ENCODE measurements at regions not wholly inside any gene's neighbourhood (a gene's known extent, or its start where the extent isn't known, plus 50 kb on each side); places are given as distances from the start of the nearest gene placed in this dataset.

DNA sequence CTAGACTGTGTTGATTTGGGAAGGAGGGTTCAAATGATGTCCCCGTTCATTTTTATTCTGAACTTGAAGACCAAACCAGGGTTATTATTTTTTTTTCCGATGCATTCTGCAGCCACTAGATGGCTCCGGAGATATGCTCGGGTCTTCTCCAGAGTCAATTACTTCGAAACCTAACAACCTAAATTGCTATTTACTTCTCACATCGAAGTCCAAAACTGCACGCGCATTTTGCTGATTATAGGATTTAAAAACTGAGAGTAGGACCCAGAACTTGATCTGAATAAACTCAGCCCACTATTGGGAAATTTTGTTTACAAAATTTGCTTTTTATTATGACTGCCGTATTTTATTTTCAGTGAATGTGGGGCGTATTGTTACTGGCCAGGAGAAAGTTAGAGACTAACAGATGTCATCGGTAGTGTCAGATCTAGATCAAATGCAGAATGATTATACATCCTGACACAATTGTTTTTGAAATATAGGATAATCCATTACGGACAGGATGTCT, 263.8 kb downstream of the HS3ST3A1 start:
- Histone ChIP-seq H3K9me3 (ENCODE audit: control insufficient read depth, insufficient read depth, low read length) (no peaks in the 10 kb centered on the region), H3K27ac (ENCODE audit: low read length) (no peak overlapping the region), H3K4me3 (ENCODE audit: low read length) (no peak overlapping the region), H3K4me1 (ENCODE audit: control insufficient read depth, insufficient read depth, low read length) (no peaks in the 10 kb centered on the region), H3K27me3 (ENCODE audit: control insufficient read depth, insufficient read depth, low read length) (no peaks in the 10 kb centered on the region), H3K36me3 (ENCODE audit: control insufficient read depth, insufficient read depth, low read length) (no peaks in the 10 kb centered on the region)
- 9% methylated on average over 10 of the region's 12 CpGs for WGBS (ENCODE audit: insufficient coverage)
- H3K36me3 Mint-ChIP-seq: peaks cover 1% of the 10 kb centered on the region
- H3K4me3 Mint-ChIP-seq: no peak overlapping the region
- H3K27ac Mint-ChIP-seq: no peak overlapping the region
- intact Hi-C loops (cut with micrococcal nuclease): loop anchor here (5.0 kb wide), 1 partner anchor 1589 kb away; no protein-coding TSS in a partner anchor
- peak in 1 of 2 donors; percentile 46 for DNase-seq
- peaks cover 3 to 20% of the 10 kb centered on the region in 2 donors for H3K27me3 Mint-ChIP-seq (ENCODE audit: low read depth in 2 of 2)
- peaks cover 0 to 5% of the 10 kb centered on the region in 2 donors for H3K4me1 Mint-ChIP-seq
- ATAC-seq: peak in 1 of 3 donors; percentile 38
- TF ChIP-seq, protein P1, sequence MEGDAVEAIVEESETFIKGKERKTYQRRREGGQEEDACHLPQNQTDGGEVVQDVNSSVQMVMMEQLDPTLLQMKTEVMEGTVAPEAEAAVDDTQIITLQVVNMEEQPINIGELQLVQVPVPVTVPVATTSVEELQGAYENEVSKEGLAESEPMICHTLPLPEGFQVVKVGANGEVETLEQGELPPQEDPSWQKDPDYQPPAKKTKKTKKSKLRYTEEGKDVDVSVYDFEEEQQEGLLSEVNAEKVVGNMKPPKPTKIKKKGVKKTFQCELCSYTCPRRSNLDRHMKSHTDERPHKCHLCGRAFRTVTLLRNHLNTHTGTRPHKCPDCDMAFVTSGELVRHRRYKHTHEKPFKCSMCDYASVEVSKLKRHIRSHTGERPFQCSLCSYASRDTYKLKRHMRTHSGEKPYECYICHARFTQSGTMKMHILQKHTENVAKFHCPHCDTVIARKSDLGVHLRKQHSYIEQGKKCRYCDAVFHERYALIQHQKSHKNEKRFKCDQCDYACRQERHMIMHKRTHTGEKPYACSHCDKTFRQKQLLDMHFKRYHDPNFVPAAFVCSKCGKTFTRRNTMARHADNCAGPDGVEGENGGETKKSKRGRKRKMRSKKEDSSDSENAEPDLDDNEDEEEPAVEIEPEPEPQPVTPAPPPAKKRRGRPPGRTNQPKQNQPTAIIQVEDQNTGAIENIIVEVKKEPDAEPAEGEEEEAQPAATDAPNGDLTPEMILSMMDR (IDR thresholded peaks at IDR 0.05): peak; percentile 48
- H3K9me3 Mint-ChIP-seq: peaks cover 0 to 2% of the 10 kb centered on the region in 2 donors

DNA sequence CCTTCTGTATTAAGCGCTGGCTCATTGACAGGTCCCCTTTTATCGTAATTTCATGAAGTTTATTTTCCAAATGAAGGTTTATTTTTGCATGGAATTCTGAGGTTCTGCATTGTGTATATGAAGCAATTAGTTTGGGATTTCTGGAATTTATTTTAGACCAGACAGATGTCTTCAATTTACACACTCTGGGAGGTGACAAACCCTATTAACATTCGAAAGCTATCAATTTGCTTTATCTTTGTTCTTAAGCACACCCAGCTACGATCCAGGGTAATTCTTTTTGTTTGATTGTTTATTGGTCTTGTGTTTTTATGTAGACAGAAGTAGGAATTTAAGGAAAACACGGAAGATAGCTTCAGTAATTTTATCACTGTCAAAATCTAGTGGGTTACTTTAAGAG, 264.6 kb downstream of the HS3ST3A1 start:
- ATAC-seq (no peak), DNase-seq (no peak)
- no peaks in the 10 kb centered on the region for H3K9me3 ChIP-seq (ENCODE audit: control insufficient read depth, insufficient read depth, low read length)
- H3K27ac ChIP-seq (ENCODE audit: low read length): no peak overlapping the region
- H3K36me3 Mint-ChIP-seq: peaks cover 8% of the 10 kb centered on the region
- peaks cover 3 to 27% of the 10 kb centered on the region in 2 donors for H3K27me3 Mint-ChIP-seq (ENCODE audit: low read depth in 2 of 2)
- no peak overlapping the region for H3K4me3 ChIP-seq (ENCODE audit: low read length)
- H3K4me3 Mint-ChIP-seq: no peak overlapping the region
- H3K4me1 Mint-ChIP-seq: peaks cover 0 to 5% of the 10 kb centered on the region in 2 donors
- TF ChIP-seq, protein P1 (IDR thresholded peaks at IDR 0.05): no peak
- H3K9me3 Mint-ChIP-seq: peaks cover under 1 to 2% of the 10 kb centered on the region in 2 donors
- no peaks in the 10 kb centered on the region for H3K27me3 ChIP-seq (ENCODE audit: control insufficient read depth, insufficient read depth, low read length)
- H3K36me3 ChIP-seq (ENCODE audit: control insufficient read depth, insufficient read depth, low read length): no peaks in the 10 kb centered on the region
- 69% methylated on average over 4 of the region's 5 CpGs for WGBS (ENCODE audit: insufficient coverage)
- intact Hi-C loops (cut with micrococcal nuclease): loop anchor here (5.0 kb wide), 1 partner anchor 1590 kb away; no protein-coding TSS in a partner anchor
- no peak overlapping the region for H3K27ac Mint-ChIP-seq
- no peaks in the 10 kb centered on the region for H3K4me1 ChIP-seq (ENCODE audit: control insufficient read depth, insufficient read depth, low read length)

DNA sequence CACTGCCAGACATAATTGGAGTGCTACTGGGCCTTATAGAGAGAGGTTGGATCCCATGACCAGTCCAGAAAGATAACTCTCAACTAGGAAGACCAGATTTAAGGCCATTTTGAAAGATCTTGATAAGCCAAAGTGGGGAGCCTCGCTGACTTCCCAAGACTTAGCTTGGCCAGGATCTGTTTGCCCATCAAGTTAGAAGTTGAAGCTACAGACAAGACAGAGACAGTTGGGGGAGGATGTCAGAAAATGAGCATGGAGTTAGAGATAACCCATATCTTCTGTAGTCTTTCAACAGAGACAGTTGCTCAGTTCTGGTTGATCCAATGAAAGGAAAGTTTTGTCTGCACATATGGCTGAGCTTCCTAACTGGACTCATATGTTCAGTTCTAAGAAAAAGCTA, 267.4 kb downstream of the HS3ST3A1 start:
- H3K9me3 ChIP-seq (ENCODE audit: control insufficient read depth, insufficient read depth, low read length): no peaks in the 10 kb centered on the region
- Mint-ChIP-seq H3K27ac (no peak overlapping the region), H3K4me3 (no peak overlapping the region)

More for the DNA sequence above, 267.4 kb downstream of the HS3ST3A1 start:
- ATAC-seq: no peak
- no peak overlapping the region for H3K27ac ChIP-seq (ENCODE audit: low read length)
- no peaks in the 10 kb centered on the region for H3K4me1 ChIP-seq (ENCODE audit: control insufficient read depth, insufficient read depth, low read length)
- Mint-ChIP-seq H3K4me1 (peaks cover 0 to 5% of the 10 kb centered on the region in 2 donors), H3K36me3 (peaks cover 8% of the 10 kb centered on the region), H3K27me3 (ENCODE audit: low read depth in 2 of 2) (peaks cover 0 to 27% of the 10 kb centered on the region in 2 donors), H3K9me3 (peaks cover 2 to 4% of the 10 kb centered on the region in 2 donors)
- TF ChIP-seq, protein P1 (IDR thresholded peaks at IDR 0.05): no peak
- no peak overlapping the region for H3K4me3 ChIP-seq (ENCODE audit: low read length)
- WGBS (ENCODE audit: insufficient coverage): 89% methylated on average over 1 of the region's 1 CpG
- DNase-seq: no peak
- intact Hi-C loops (cut with micrococcal nuclease): no loop called here
- no peaks in the 10 kb centered on the region for H3K27me3 ChIP-seq (ENCODE audit: control insufficient read depth, insufficient read depth, low read length)
- H3K36me3 ChIP-seq (ENCODE audit: control insufficient read depth, insufficient read depth, low read length): no peaks in the 10 kb centered on the region

All from natural killer cell (primary cell).